OCI-LY1 (cell line): ENCODE measurements at regions not wholly inside any gene's neighbourhood (a gene's known extent, or its start where the extent isn't known, plus 50 kb on each side); places are given as distances from the start of the nearest gene placed in this dataset.

Experiments used
- H2AFZ ChIP-seq: fragments of 200-600 bp; sonication (generic), shearing (Covaris generic); 2 replicates; pipeline ENCODE4 v1.6.0; 2014; ENCODE audit warnings: antibody characterized with exemption, mild to moderate bottlenecking, low read length
- H3F3A ChIP-seq: fragments of 200-600 bp; sonication (generic), shearing (Covaris generic); 2 replicates; pipeline ENCODE4 v1.6.0; 2014; ENCODE audit warnings: mild to moderate bottlenecking, antibody characterized with exemption, low read length, moderate library complexity; ENCODE audit not compliant: insufficient read depth
- H3K27ac ChIP-seq: fragments of 200-600 bp; sonication (generic); 2 replicates; pipeline ENCODE4 v1.5.1; 2014; ENCODE audit warnings: low read length, mixed run types, mild to moderate bottlenecking, low read depth; ENCODE audit not compliant: poor library complexity, severe bottlenecking
- H3K27me3 ChIP-seq: fragments of 200-600 bp; sonication (generic); 2 replicates; pipeline ENCODE4 v1.6.0; 2014; ENCODE audit warnings: antibody characterized with exemption, mild to moderate bottlenecking, low read length, moderate library complexity; ENCODE audit not compliant: insufficient read depth
- H3K36me3 ChIP-seq: fragments of 200-600 bp; sonication (generic); 2 replicates; pipeline ENCODE4 v1.6.1; 2014; ENCODE audit warnings: mild to moderate bottlenecking, antibody characterized with exemption, low read length, moderate library complexity, mixed read lengths; ENCODE audit not compliant: insufficient read depth
- H3K4me1 ChIP-seq: fragments of 200-600 bp; sonication (generic); 2 replicates; pipeline ENCODE4 v1.5.1; 2014; ENCODE audit warnings: mild to moderate bottlenecking, low read length, moderate library complexity; ENCODE audit not compliant: insufficient read depth, severe bottlenecking
- H3K4me2 ChIP-seq: fragments of 200-600 bp; sonication (generic), shearing (Covaris generic); 2 replicates; pipeline ENCODE4 v1.6.1; 2014; ENCODE audit warnings: low read length
- H3K4me3 ChIP-seq: fragments of 200-600 bp; sonication (generic); 2 replicates; pipeline ENCODE4 v1.5.1; 2014; ENCODE audit warnings: low read length, low read depth, mild to moderate bottlenecking, mixed read lengths; ENCODE audit not compliant: poor library complexity, severe bottlenecking
- H3K79me2 ChIP-seq: fragments of 200-600 bp; shearing (Covaris generic); 2 replicates; pipeline ENCODE4 v1.6.1; 2016; ENCODE audit warnings: mixed run types, low read length, mixed read lengths; ENCODE audit not compliant: insufficient read depth
- H3K9ac ChIP-seq: fragments of 200-600 bp; sonication (generic), shearing (Covaris generic); 2 replicates; pipeline ENCODE4 v1.6.1; 2014; ENCODE audit warnings: mild to moderate bottlenecking, low read length, mixed read lengths
- H3K9me2 ChIP-seq: fragments of 200-600 bp; sonication (generic), shearing (Covaris generic); 2 replicates; pipeline ENCODE4 v1.6.1; 2014; ENCODE audit warnings: low read depth, mild to moderate bottlenecking, low read length, mixed read lengths
- H3K9me3 ChIP-seq: fragments of 200-600 bp; shearing (Covaris generic); 2 replicates; pipeline ENCODE4 v1.6.1; 2014; ENCODE audit warnings: low read length, mixed read lengths
- H4K20me1 ChIP-seq: fragments of 200-600 bp; sonication (generic), shearing (Covaris generic); 2 replicates; pipeline ENCODE4 v1.6.0; 2016; ENCODE audit warnings: mild to moderate bottlenecking, low read length; ENCODE audit not compliant: insufficient read depth
- EZH2 ChIP-seq: fragments of 200-600 bp; sonication (generic), shearing (Covaris generic); IDR thresholded peaks from 2 replicates; pipeline ENCODE4 v1.8.0; 2017; ENCODE audit warnings: borderline replicate concordance, mixed run types, mild to moderate bottlenecking, antibody characterized with exemption, low read length, moderate library complexity, mixed read lengths
- TF ChIP-seq, protein P1 (sequence below): fragments of 200-600 bp; sonication (generic), shearing (Covaris generic); IDR thresholded peaks from 2 replicates; pipeline ENCODE4 v1.5.1; 2017; ENCODE audit warnings: mild to moderate bottlenecking, antibody characterized with exemption, low read length, moderate library complexity, mixed read lengths

- no peak overlapping the region for H3K4me2 ChIP-seq
- no peaks in the 10 kb centered on the region for H3K9me2 ChIP-seq
- no peak overlapping the region for H3K27ac ChIP-seq
- H4K20me1 ChIP-seq = no peaks in the 10 kb centered on the region
- no peaks in the 10 kb centered on the region for H3K36me3 ChIP-seq
- TF ChIP-seq EZH2 = no peak
- TF ChIP-seq, protein P1, sequence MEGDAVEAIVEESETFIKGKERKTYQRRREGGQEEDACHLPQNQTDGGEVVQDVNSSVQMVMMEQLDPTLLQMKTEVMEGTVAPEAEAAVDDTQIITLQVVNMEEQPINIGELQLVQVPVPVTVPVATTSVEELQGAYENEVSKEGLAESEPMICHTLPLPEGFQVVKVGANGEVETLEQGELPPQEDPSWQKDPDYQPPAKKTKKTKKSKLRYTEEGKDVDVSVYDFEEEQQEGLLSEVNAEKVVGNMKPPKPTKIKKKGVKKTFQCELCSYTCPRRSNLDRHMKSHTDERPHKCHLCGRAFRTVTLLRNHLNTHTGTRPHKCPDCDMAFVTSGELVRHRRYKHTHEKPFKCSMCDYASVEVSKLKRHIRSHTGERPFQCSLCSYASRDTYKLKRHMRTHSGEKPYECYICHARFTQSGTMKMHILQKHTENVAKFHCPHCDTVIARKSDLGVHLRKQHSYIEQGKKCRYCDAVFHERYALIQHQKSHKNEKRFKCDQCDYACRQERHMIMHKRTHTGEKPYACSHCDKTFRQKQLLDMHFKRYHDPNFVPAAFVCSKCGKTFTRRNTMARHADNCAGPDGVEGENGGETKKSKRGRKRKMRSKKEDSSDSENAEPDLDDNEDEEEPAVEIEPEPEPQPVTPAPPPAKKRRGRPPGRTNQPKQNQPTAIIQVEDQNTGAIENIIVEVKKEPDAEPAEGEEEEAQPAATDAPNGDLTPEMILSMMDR = no peak
- H3K9me3 ChIP-seq = no peaks in the 10 kb centered on the region
- no peak overlapping the region for H3K4me3 ChIP-seq
- H3F3A ChIP-seq = no peaks in the 10 kb centered on the region
- no peaks in the 10 kb centered on the region for H3K27me3 ChIP-seq
- H3K79me2 ChIP-seq = no peaks in the 10 kb centered on the region
- no peak overlapping the region for H2AFZ ChIP-seq
- no peak overlapping the region for H3K9ac ChIP-seq
- no peaks in the 10 kb centered on the region for H3K4me1 ChIP-seq
Observed at GRCh38 chr1:192869308-192869940, 60.6 kb downstream of the RGS2 start.

DNA sequence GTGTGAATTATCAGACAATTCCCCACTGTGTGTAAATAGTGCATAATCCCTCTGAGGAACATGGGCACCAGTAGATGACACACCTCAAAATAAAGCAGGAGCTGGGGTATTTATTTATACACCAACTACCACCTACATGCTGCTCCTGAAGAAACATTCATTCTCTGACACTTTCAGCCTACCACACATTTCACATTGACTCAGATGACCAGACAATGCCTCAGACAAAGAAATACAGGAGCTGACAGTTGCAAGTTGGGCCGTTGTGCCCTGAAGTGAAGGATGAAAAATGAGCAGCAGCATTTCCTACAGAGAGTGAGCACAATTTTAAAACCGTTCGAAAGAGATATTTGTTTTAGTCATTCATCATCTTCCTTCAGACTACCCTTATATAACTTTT is 63.2 kb downstream of the RGS2 start:
- H3K27me3 ChIP-seq = no peaks in the 10 kb centered on the region
- H3K79me2 ChIP-seq = no peaks in the 10 kb centered on the region
- no peak overlapping the region for H2AFZ ChIP-seq
- H4K20me1 ChIP-seq = no peaks in the 10 kb centered on the region
- no peak for TF ChIP-seq EZH2
- TF ChIP-seq, protein P1 = no peak
- no peaks in the 10 kb centered on the region for H3K36me3 ChIP-seq
- no peak overlapping the region for H3K4me3 ChIP-seq
- no peak overlapping the region for H3K4me2 ChIP-seq
- no peak overlapping the region for H3K27ac ChIP-seq
- no peaks in the 10 kb centered on the region for H3K9me3 ChIP-seq
- H3K9me2 ChIP-seq = no peaks in the 10 kb centered on the region
- H3K9ac ChIP-seq = no peak overlapping the region
- no peaks in the 10 kb centered on the region for H3F3A ChIP-seq
- no peaks in the 10 kb centered on the region for H3K4me1 ChIP-seq

- Histone ChIP-seq H3K9ac (no peak overlapping the region), H3K9me3 (no peaks in the 10 kb centered on the region), H3K36me3 (no peaks in the 10 kb centered on the region), H3K9me2 (no peaks in the 10 kb centered on the region), H4K20me1 (no peaks in the 10 kb centered on the region), H2AFZ (no peak overlapping the region), H3K27me3 (no peaks in the 10 kb centered on the region), H3K4me2 (no peak overlapping the region), H3K4me1 (no peaks in the 10 kb centered on the region), H3F3A (no peaks in the 10 kb centered on the region), H3K79me2 (no peaks in the 10 kb centered on the region), H3K4me3 (no peak overlapping the region), H3K27ac (no peak overlapping the region)
- no peak for TF ChIP-seq EZH2
- TF ChIP-seq, protein P1 = no peak
Observed at GRCh38 chr1:192873836-192874235, 65.0 kb downstream of the RGS2 start.
